Caco-2 (cell line): ENCODE measurements at regions not wholly inside any gene's neighbourhood (a gene's known extent, or its start where the extent isn't known, plus 50 kb on each side); places are given as distances from the start of the nearest gene placed in this dataset.

ENCODE experiments used
- BruUV-seq: library from RNA; stranded (reverse); fragments of 400-500 nt; replicated peaks from 2 replicates; lab custom pipeline; 2021; lab: Mats Ljungman, UMichigan
- CTCF ChIA-PET: fragments of 300-600 bp; sonication (Branson Sonifier 250); formaldehyde crosslinking; loops from one replicate; lab custom pipeline; 2022; ENCODE audit warnings: antibody characterized with exemption; lab: Charles Lee
- POLR2A ChIA-PET: fragments of 300-600 bp; sonication (Branson Sonifier 250); formaldehyde crosslinking; loops from one replicate; lab custom pipeline; 2022; ENCODE audit warnings: antibody characterized with exemption; lab: Charles Lee
- DNase-seq, 2 experiments: peaks; one replicate each; pipeline versions ENCODE4 v3.0.0 to v3.0.0-alpha.2; 2020 to 2022
- H3K27me3 ChIP-seq: replicated peaks from 2 replicates; pipeline ENCODE4 v1.6.0; 2011; ENCODE audit warnings: low read length; ENCODE audit not compliant: control insufficient read depth, insufficient read depth
- H3K36me3 ChIP-seq: 2 replicates; pipeline ENCODE4 v1.5.1; 2011; ENCODE audit warnings: low read length; ENCODE audit not compliant: control insufficient read depth, insufficient read depth
- H3K4me1 ChIP-seq: fragments of 250-450 bp; sonication (Bioruptor Pico); 2 replicates; pipeline ENCODE4 v1.5.1; 2020; ENCODE audit warnings: mild to moderate bottlenecking
- H3K4me3 ChIP-seq: 2 replicates; pipeline ENCODE4 v1.5.1; 2011; ENCODE audit warnings: low read depth, mild to moderate bottlenecking, control low read depth, low read length
- H3K9me3 ChIP-seq: fragments of 250-450 bp; sonication (Bioruptor Pico); 2 replicates; pipeline ENCODE4 v1.5.1; 2020; ENCODE audit warnings: mild to moderate bottlenecking, moderate library complexity
- H3K27ac Mint-ChIP-seq: one replicate; pipeline ENCODE4 v1.8.0; 2022; ENCODE audit warnings: mixed read lengths; ENCODE audit not compliant: unreplicated experiment
- H3K27me3 Mint-ChIP-seq: one replicate; pipeline ENCODE4 v1.8.0; 2022; ENCODE audit warnings: mixed read lengths; ENCODE audit not compliant: insufficient read depth, unreplicated experiment
- H3K36me3 Mint-ChIP-seq: one replicate; pipeline ENCODE4 v1.8.0; 2022; ENCODE audit warnings: mild to moderate bottlenecking, mixed read lengths; ENCODE audit not compliant: insufficient read depth, unreplicated experiment
- H3K4me1 Mint-ChIP-seq: one replicate; pipeline ENCODE4 v1.8.0; 2022; ENCODE audit warnings: low read depth, mixed read lengths; ENCODE audit not compliant: unreplicated experiment
- H3K4me3 Mint-ChIP-seq: one replicate; pipeline ENCODE4 v1.8.0; 2022; ENCODE audit warnings: mild to moderate bottlenecking, moderate library complexity, mixed read lengths; ENCODE audit not compliant: unreplicated experiment
- H3K9me3 Mint-ChIP-seq: one replicate; pipeline ENCODE4 v1.8.0; 2022; ENCODE audit warnings: mixed read lengths; ENCODE audit not compliant: unreplicated experiment
- intact Hi-C: fragments of 100-400 bp; cut with micrococcal nuclease; formaldehyde crosslinking; loops from one replicate; pipeline ENCODE4 v1.10.0; 2022; ENCODE audit not compliant: unreplicated experiment
- TF ChIP-seq, protein P1 (sequence below), 2 experiments: fragments of 200-600 bp in 1 of 2; IDR thresholded peaks; 1 replicate in 1 of 2; 2 replicates in 1 of 2; pipeline versions ENCODE4 v1.5.1 to v1.8.0; 2011 to 2022; ENCODE audit warnings: antibody characterized with exemption in 1 of 2, control low read depth in 1 of 2, inconsistent platforms in 1 of 2, low read depth in 1 of 2, low read length in 1 of 2, mild to moderate bottlenecking in 1 of 2, moderate library complexity in 1 of 2; ENCODE audit not compliant: insufficient read depth in 1 of 2, severe bottlenecking in 1 of 2, unreplicated experiment in 1 of 2

DNA sequence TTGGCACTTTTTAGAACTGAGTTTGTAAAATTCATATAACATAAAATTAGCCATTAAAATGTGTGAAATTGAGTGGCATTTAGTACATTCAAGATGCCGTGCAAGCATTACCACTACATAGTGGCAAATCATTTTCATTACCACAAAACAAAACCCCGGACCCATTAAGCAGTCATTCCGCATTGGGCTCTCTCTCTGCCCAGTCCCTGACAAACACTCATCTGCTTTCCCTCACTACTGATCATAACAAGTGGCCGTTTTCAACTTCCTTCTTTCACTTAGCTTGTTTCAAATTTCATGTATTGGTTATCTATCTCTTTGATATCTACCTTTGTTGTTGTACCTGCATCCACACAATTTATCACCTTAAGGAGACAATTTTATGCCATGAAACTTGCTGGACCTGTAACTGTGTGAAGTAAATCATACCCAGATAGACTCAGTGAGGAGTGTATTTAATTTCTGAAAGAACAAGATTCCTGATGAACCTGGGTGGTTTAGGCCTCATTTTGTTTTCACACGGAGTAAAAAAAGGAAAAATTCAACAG lies 202.1 kb downstream of the OR13H1 start:
- Mint-ChIP-seq H3K27ac (no peak overlapping the region), H3K27me3 (no peaks in the 10 kb centered on the region), H3K9me3 (no peaks in the 10 kb centered on the region), H3K4me1 (no peaks in the 10 kb centered on the region), H3K36me3 (peaks cover 10% of the 10 kb centered on the region), H3K4me3 (no peak overlapping the region)
- BruUV-seq, result no TSS peak
- Histone ChIP-seq H3K27me3 (no peaks in the 10 kb centered on the region), H3K9me3 (no peaks in the 10 kb centered on the region), H3K4me1 (no peaks in the 10 kb centered on the region), H3K36me3 (no peaks in the 10 kb centered on the region; the same call in 1 of the 2 replicates), H3K4me3 (no peak overlapping the region)
- POLR2A ChIA-PET, result no interaction called here
- no peak for DNase-seq
- TF ChIP-seq, protein P1, sequence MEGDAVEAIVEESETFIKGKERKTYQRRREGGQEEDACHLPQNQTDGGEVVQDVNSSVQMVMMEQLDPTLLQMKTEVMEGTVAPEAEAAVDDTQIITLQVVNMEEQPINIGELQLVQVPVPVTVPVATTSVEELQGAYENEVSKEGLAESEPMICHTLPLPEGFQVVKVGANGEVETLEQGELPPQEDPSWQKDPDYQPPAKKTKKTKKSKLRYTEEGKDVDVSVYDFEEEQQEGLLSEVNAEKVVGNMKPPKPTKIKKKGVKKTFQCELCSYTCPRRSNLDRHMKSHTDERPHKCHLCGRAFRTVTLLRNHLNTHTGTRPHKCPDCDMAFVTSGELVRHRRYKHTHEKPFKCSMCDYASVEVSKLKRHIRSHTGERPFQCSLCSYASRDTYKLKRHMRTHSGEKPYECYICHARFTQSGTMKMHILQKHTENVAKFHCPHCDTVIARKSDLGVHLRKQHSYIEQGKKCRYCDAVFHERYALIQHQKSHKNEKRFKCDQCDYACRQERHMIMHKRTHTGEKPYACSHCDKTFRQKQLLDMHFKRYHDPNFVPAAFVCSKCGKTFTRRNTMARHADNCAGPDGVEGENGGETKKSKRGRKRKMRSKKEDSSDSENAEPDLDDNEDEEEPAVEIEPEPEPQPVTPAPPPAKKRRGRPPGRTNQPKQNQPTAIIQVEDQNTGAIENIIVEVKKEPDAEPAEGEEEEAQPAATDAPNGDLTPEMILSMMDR (IDR thresholded peaks at IDR 0.05; ENCODE audit: insufficient read depth in 1 of 2, low read depth in 1 of 2, low read length in 1 of 2, severe bottlenecking in 1 of 2, unreplicated experiment in 1 of 2), result no peak
- intact Hi-C loops, result no loop called here
- CTCF ChIA-PET, result no interaction called here

DNA sequence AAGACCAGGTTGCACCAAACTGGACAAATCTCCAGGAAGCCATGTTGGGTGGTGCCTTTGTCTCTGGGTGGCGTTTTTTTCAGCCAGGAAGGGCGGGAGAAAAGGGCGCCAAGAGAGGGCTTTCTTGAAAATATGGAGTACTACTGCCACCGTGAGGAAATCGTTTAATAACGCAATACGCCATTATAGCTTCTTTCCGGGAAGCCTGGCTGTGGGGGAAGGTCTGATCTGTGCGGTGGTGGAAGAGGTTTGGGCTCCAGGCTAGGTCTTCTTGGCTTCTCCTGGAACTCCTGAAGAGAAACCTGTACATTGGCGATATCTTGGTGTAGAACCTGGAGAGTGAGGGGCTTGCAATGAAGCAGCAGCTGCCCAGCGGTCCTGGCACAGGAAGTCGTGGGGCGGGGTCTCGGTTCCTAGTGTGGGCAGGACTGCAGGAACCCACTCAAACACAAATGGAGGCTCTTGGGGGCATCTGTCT lies 202.7 kb downstream of the OR13H1 start:
- Histone ChIP-seq H3K36me3 (no peaks in the 10 kb centered on the region; the same call in 1 of the 2 replicates), H3K4me1 (no peaks in the 10 kb centered on the region), H3K4me3 (no peak overlapping the region), H3K27me3 (no peaks in the 10 kb centered on the region), H3K9me3 (no peaks in the 10 kb centered on the region)
- Mint-ChIP-seq H3K27ac (no peak overlapping the region), H3K36me3 (peaks cover 10% of the 10 kb centered on the region), H3K9me3 (no peaks in the 10 kb centered on the region), H3K4me3 (no peak overlapping the region), H3K4me1 (no peaks in the 10 kb centered on the region), H3K27me3 (no peaks in the 10 kb centered on the region)
- peak in 1 of 2 experiments; percentile 23 for DNase-seq
- intact Hi-C loops, result no loop called here
- ChIA-PET CTCF (no interaction called here), POLR2A (no interaction called here)
- TF ChIP-seq, protein P1 (IDR thresholded peaks at IDR 0.05; ENCODE audit: insufficient read depth in 1 of 2, low read depth in 1 of 2, low read length in 1 of 2, severe bottlenecking in 1 of 2, unreplicated experiment in 1 of 2), result no peak
- BruUV-seq, result no TSS peak

DNA sequence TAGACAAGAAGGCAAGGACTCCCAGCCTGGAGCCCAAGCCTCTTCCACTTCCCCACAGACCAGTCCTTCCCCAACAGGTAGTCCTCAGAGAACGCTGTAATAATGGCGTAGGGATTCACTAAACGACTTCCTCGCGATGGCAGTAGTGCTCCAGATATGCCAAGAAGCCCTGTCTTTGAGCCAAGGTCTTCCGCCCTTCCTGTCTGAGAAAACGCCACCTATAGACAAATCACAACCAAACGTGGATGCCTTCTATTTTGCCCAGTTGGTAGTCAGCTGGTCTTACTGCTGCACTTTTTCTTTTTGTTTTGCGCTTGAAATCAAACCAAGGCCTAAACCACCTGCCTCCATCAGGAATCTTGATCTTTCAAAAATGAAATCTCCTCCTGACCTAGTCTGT lies 203.3 kb downstream of the OR13H1 start:
- Mint-ChIP-seq H3K4me3 (no peak overlapping the region), H3K27ac (no peak overlapping the region), H3K4me1 (no peaks in the 10 kb centered on the region), H3K36me3 (peaks cover 10% of the 10 kb centered on the region), H3K27me3 (no peaks in the 10 kb centered on the region), H3K9me3 (no peaks in the 10 kb centered on the region)
- POLR2A ChIA-PET, result no interaction called here
- intact Hi-C loops, result no loop called here
- Histone ChIP-seq H3K36me3 (no peaks in the 10 kb centered on the region; the same call in 1 of the 2 replicates), H3K4me1 (no peaks in the 10 kb centered on the region), H3K9me3 (no peaks in the 10 kb centered on the region), H3K4me3 (no peak overlapping the region), H3K27me3 (no peaks in the 10 kb centered on the region)
- no TSS peak for BruUV-seq
- CTCF ChIA-PET, result no interaction called here
- DNase-seq, result no peak
- TF ChIP-seq, protein P1 (IDR thresholded peaks at IDR 0.05; ENCODE audit: insufficient read depth in 1 of 2, low read depth in 1 of 2, low read length in 1 of 2, severe bottlenecking in 1 of 2, unreplicated experiment in 1 of 2), result no peak
